BJ (cell line): ENCODE measurements at regions not wholly inside any gene's neighbourhood (a gene's known extent, or its start where the extent isn't known, plus 50 kb on each side); places are given as distances from the start of the nearest gene placed in this dataset.

Source experiments
- CTCF ChIA-PET: fragments of 350-600 bp; formaldehyde crosslinking; extraction: SDS; loops from one replicate; lab custom pipeline; 2021; ENCODE audit warnings: antibody characterized with exemption, inconsistent platforms; lab: Yijun Ruan, JAX
- POLR2A ChIA-PET: fragments of 300-600 bp; sonication (Branson Sonifier 250); formaldehyde crosslinking; extraction: SDS; loops from one replicate; lab custom pipeline; 2021; ENCODE audit warnings: antibody characterized with exemption; lab: Charles Lee
- DNase-seq: peaks from one replicate; pipeline ENCODE4 v3.0.0-alpha.2; 2011; ENCODE audit warnings: low read depth
- H3K27me3 ChIP-seq: 2 replicates; pipeline ENCODE4 v1.6.0; 2011; ENCODE audit warnings: low read length; ENCODE audit not compliant: control insufficient read depth, insufficient read depth
- H3K36me3 ChIP-seq: 2 replicates; pipeline ENCODE4 v1.5.1; 2011; ENCODE audit warnings: low read length; ENCODE audit not compliant: control insufficient read depth, insufficient read depth
- H3K4me3 ChIP-seq: 2 replicates; pipeline ENCODE4 v1.5.1; 2011; ENCODE audit warnings: low read depth, mild to moderate bottlenecking, control low read depth, low read length
- CTCF ChIP-seq: IDR thresholded peaks from 2 replicates; pipeline ENCODE4 v1.5.1; 2011; ENCODE audit warnings: low read depth, mild to moderate bottlenecking, control low read depth, inconsistent platforms, low read length, moderate library complexity; ENCODE audit not compliant: insufficient read depth

- Histone ChIP-seq H3K4me3 (no peak overlapping the region), H3K27me3 (no peaks in the 10 kb centered on the region), H3K36me3 (no peaks in the 10 kb centered on the region)
- CTCF ChIA-PET: no interaction called here
- POLR2A ChIA-PET: no interaction called here
- DNase-seq: no peak
- TF ChIP-seq CTCF: no peak
These were observed 119.3 kb upstream of the SHH start for GRCh38 chr7:155931396-155932085.

GRCh38 chr7:155930527-155930926, 118.3 kb upstream of the SHH start:
- DNase-seq: no peak
- ChIA-PET POLR2A (no interaction called here), CTCF (no interaction called here)
- Histone ChIP-seq H3K36me3 (no peaks in the 10 kb centered on the region), H3K4me3 (no peak overlapping the region), H3K27me3 (no peaks in the 10 kb centered on the region)
- TF ChIP-seq CTCF: no peak

- CTCF ChIA-PET: no interaction called here
- POLR2A ChIA-PET: no interaction called here
These were observed 117.8 kb upstream of the SHH start for GRCh38 chr7:155930061-155930460.

GRCh38 chr7:155928583-155928982, 116.3 kb upstream of the SHH start:
- POLR2A ChIA-PET: no interaction called here
- no peak for DNase-seq
- Histone ChIP-seq H3K27me3 (no peaks in the 10 kb centered on the region), H3K36me3 (no peaks in the 10 kb centered on the region), H3K4me3 (no peak overlapping the region)
- no peak for TF ChIP-seq CTCF
- CTCF ChIA-PET: no interaction called here

More at GRCh38 chr7:155930061-155930460, 117.8 kb upstream of the SHH start:
- no peak for TF ChIP-seq CTCF
- H3K4me3 ChIP-seq: no peak overlapping the region
- no peaks in the 10 kb centered on the region for H3K27me3 ChIP-seq
- no peak for DNase-seq
- H3K36me3 ChIP-seq: no peaks in the 10 kb centered on the region

- TF ChIP-seq CTCF: no peak
- DNase-seq: no peak
- ChIA-PET POLR2A (no interaction called here), CTCF (no interaction called here)
- H3K4me3 ChIP-seq: no peak overlapping the region
- no peaks in the 10 kb centered on the region for H3K27me3 ChIP-seq
- no peaks in the 10 kb centered on the region for H3K36me3 ChIP-seq
These were observed 115.6 kb upstream of the SHH start for GRCh38 chr7:155927905-155928304.
